LNCaP clone FGC (cell line): ENCODE measurements at regions not wholly inside any gene's neighbourhood (a gene's known extent, or its start where the extent isn't known, plus 50 kb on each side); places are given as distances from the start of the nearest gene placed in this dataset.

ENCODE experiments used
- DNase-seq: peaks from one replicate; pipeline ENCODE4 v3.0.0-alpha.2; 2011; ENCODE audit warnings: low read depth
- H3K4me3 ChIP-seq: 2 replicates; pipeline ENCODE4 v1.5.1; 2011; ENCODE audit warnings: mild to moderate bottlenecking, low read depth, low read length, control low read depth
- TF ChIP-seq, protein P1 (sequence below): IDR thresholded peaks from 2 replicates; pipeline ENCODE4 v1.5.1; 2012; ENCODE audit warnings: mild to moderate bottlenecking; ENCODE audit not compliant: control insufficient read depth, insufficient read depth; ENCODE audit errors: extremely low read depth

DNA sequence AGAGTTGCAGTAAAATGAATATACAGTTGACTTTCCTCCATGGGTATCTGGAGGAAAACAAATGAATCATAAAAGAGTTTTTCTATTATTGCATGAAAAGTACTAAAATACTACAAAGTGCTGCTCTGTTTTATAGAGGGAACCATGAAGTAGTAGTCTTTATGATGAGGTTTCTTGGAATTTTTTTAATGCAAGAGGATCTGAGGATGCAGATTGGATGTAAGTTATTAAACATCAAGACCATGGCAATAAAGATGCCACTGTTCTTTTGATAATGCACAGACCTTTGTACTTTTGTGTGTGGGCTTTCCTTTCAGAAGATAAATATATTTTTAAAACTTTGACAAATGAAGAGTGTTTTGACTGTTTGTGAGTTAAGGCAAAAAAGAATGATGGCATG is 87.5 kb downstream of the DACT1 start:
- DNase-seq = no peak
- H3K4me3 ChIP-seq = no peak overlapping the region
- TF ChIP-seq, protein P1, sequence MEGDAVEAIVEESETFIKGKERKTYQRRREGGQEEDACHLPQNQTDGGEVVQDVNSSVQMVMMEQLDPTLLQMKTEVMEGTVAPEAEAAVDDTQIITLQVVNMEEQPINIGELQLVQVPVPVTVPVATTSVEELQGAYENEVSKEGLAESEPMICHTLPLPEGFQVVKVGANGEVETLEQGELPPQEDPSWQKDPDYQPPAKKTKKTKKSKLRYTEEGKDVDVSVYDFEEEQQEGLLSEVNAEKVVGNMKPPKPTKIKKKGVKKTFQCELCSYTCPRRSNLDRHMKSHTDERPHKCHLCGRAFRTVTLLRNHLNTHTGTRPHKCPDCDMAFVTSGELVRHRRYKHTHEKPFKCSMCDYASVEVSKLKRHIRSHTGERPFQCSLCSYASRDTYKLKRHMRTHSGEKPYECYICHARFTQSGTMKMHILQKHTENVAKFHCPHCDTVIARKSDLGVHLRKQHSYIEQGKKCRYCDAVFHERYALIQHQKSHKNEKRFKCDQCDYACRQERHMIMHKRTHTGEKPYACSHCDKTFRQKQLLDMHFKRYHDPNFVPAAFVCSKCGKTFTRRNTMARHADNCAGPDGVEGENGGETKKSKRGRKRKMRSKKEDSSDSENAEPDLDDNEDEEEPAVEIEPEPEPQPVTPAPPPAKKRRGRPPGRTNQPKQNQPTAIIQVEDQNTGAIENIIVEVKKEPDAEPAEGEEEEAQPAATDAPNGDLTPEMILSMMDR = no peak

DNA sequence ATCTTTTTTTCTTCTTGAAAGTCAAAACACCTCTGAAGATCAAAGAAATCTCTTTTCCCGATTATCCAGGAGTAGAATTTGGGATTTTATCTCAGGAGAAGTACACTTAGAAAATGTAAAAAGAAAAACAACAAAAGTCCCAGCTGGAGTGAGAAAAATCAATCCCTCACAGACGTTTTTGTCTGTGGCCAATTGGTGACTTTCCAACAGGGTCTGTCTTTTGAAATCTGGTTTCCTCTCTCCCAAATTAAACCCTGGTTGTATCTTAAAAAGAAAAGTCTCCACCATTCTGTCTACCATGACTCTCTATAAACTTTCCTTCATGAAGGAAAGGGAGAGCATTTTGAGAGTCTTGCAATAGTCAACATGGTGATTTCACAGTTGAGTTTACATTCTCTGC is 88.1 kb downstream of the DACT1 start:
- TF ChIP-seq, protein P1 = no peak
- H3K4me3 ChIP-seq = no peak overlapping the region
- no peak for DNase-seq

DNA sequence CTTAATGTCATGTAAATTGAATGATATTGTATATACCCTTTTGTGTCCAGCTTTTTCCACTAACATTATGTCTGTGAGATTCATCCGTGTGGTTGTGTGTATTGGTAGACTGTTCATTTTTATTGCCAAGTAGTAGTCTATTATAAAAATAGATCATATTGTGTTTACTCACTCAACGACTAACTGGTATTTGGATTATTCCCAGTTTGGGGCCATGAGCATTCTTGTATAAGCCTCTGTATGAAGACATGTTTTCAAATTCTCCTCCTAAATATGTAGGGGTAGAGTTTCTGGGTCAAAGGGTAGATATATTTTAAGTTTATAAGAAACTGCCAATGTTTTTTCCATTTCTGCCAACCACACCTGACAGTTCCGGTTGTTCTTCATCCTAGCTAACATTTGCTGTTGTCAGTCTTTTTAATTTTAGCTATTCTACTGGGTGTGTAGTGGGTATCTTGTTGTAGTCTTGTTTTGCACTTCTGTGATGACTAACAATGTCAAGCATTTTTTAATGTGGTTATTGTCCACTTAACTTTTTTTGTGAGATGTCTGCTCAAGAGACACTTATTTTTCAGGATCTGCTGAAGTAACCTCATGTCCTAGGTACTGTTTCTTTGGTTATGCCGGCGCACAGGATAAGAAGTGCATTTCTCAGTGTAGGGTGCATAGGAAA is 93.2 kb downstream of the DACT1 start:
- DNase-seq = no peak
- TF ChIP-seq, protein P1 = no peak

DNA sequence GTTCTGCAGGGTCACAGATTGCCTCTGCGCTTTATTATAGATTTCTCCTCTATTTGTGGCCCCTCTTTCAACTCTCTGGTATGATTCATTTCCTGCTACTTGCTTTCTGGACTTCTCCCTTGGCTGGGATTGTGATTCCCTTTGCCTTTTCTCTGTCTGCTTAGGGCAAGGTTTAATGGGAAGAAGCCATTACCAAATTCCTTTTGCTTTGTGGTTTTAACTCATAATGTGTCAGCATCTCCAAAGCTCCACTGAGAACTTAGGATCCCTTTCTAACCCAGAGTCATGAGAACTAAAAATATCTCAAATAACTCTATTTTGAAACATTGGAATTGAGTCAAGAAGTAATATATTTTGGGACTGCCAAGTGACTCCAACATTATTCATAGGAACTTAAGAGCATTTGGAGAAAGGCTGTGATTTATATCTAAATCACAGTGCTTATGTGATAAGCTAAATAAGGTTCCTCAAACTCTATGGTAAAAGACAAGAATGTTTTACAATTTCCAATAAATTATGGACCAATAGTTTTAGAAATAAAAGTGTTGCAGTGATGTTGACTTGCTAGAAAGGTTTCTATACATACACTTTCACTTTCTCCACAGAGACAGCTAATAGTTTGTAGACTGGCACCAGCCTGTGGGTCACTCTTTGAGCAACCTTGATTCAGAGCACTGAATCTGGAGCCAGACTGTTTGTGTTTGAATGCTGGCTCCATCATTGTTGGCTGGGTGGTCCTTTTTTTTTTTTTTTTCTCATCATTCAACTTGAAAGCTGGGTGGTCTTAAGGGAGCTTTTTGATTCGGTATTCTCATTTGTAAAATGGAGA is 93.9 kb downstream of the DACT1 start:
- DNase-seq = no peak

More for the DNA sequence above, 93.2 kb downstream of the DACT1 start:
- H3K4me3 ChIP-seq = no peak overlapping the region

DNA sequence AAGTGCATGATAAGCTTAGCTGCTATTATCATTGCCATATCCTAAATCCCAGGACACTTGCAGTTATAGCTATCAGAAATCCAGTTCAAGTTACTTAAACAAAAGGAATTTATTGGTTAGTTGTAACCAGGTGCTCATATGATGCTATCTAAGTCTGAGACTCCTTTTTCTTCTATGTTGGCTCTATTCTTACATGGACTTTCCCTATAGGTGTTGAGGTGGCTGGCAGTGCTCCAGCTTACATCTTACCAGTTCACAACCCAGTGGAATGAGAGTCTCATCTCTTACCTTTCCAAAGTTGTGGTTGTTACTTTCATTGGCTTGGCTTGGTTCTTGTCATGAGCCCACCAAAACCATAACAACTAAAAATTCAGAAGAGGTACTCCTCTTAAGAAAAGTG is 94.6 kb downstream of the DACT1 start:
- no peak overlapping the region for H3K4me3 ChIP-seq
- no peak for DNase-seq
- TF ChIP-seq, protein P1 = no peak

More for the DNA sequence above, 93.9 kb downstream of the DACT1 start:
- TF ChIP-seq, protein P1 = no peak
- no peak overlapping the region for H3K4me3 ChIP-seq

DNA sequence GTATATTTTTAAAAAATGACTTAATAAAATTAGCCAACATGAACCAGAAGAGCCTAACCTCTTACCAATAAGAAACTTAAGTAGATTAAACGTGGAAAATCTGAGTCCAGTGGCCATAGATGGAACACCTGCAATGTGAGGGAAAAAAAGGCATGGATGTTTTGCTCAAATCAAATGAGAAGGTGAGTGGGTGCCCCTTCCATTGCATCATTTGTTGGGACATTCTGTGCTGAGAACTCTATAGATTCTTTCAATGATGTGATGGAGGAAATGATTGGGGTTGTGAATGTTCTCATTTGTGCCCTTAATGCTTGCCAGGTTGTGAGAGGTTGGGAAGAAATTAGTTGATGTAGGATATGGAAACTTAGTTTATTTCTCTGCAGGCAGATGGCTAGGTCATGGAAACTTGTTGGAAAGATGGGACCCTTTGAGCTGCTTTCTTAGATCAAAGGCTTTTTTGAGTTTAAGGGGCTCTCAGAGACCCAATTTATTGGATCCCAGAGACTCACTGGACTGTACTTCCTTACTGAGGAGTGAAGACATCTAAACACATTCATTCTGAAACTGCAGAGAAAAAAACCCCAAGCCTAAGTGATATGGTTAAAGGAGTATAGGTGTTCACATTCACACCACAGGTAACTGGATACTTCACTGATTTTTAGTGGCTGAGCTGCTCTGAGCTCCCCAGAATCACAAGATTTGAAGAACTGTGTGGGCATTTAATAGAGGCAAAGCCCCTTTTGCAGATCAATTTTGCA is 95.9 kb downstream of the DACT1 start:
- DNase-seq = no peak
- TF ChIP-seq, protein P1 = no peak
- H3K4me3 ChIP-seq = no peak overlapping the region
